NCI-H2081 (cell line): ENCODE measurements at regions not wholly inside any gene's neighbourhood (a gene's known extent, or its start where the extent isn't known, plus 50 kb on each side); places are given as distances from the start of the nearest gene placed in this dataset.
"Not testable (repeated sequence)": the region's sequence is repeated elsewhere in the genome, so short reads cannot be mapped to it uniquely, and the experiment has no call there.

Source experiments
- DNase-seq, 2 experiments: peaks; one replicate each; lab custom pipeline; 2025; lab: John Stamatoyannopoulos, UW

- DNase-seq, result no peak
Measured at GRCh38 chr16:51542981-51543815, 392.1 kb upstream of the SALL1 start.

GRCh38 chr16:51540259-51540658 is 389.2 kb upstream of the SALL1 start:
- no peak for DNase-seq

- DNase-seq, result peak in 1 of 2 experiments; percentile 28
Measured at GRCh38 chr16:51538707-51539498, 387.8 kb upstream of the SALL1 start.

GRCh38 chr16:51535591-51535990 is 384.5 kb upstream of the SALL1 start:
- no peak for DNase-seq

- no peak for DNase-seq
Measured at GRCh38 chr16:51532551-51532950, 381.5 kb upstream of the SALL1 start.

GRCh38 chr16:51531271-51531670 is 380.2 kb upstream of the SALL1 start:
- DNase-seq, result no peak

- no peak for DNase-seq
Measured at GRCh38 chr16:51527349-51527748, 376.3 kb upstream of the SALL1 start.

GRCh38 chr16:51526621-51527020 is 375.6 kb upstream of the SALL1 start:
- no peak for DNase-seq

GRCh38 chr16:51524555-51525373 is 373.7 kb upstream of the SALL1 start:
- no peak for DNase-seq

- no peak for DNase-seq
Measured at GRCh38 chr16:51524070-51524469, 373.0 kb upstream of the SALL1 start.

GRCh38 chr16:51523400-51523799 is 372.3 kb upstream of the SALL1 start:
- no peak for DNase-seq

GRCh38 chr16:51522902-51523301 is 371.8 kb upstream of the SALL1 start:
- DNase-seq, result no peak

GRCh38 chr16:51516960-51517359 is 365.9 kb upstream of the SALL1 start:
- DNase-seq, result not testable (repeated sequence)

- DNase-seq, result no peak
Measured at GRCh38 chr16:51510416-51510815, 359.3 kb upstream of the SALL1 start.

GRCh38 chr16:51509336-51509735 is 358.3 kb upstream of the SALL1 start:
- no peak for DNase-seq

- no peak for DNase-seq
Measured at GRCh38 chr16:51508490-51509212, 357.6 kb upstream of the SALL1 start.

- no peak for DNase-seq
Measured at GRCh38 chr16:51507286-51507685, 356.2 kb upstream of the SALL1 start.

- DNase-seq, result no peak
Measured at GRCh38 chr16:51500306-51500705, 349.2 kb upstream of the SALL1 start.

GRCh38 chr16:51497541-51498211 is 346.6 kb upstream of the SALL1 start:
- DNase-seq, result no peak

- no peak for DNase-seq
Measured at GRCh38 chr16:51490866-51491265, 339.8 kb upstream of the SALL1 start.

- no peak for DNase-seq
Measured at GRCh38 chr16:51487880-51488279, 336.8 kb upstream of the SALL1 start.
